Prostate gland (tissue), 2 donors: ENCODE measurements at regions not wholly inside any gene's neighbourhood (a gene's known extent, or its start where the extent isn't known, plus 50 kb on each side); places are given as distances from the start of the nearest gene placed in this dataset.

Experiments used
- DNase-seq: peaks from one replicate; pipeline ENCODE4 v3.0.0-alpha.2; 2019; ENCODE audit warnings: low spot score
- H3K27ac ChIP-seq, 2 donors: fragments of 200-600 bp; sonication (generic); 2 replicates each; pipeline ENCODE4 v1.5.1; 2017 to 2019
- H3K27me3 ChIP-seq: fragments of 200-600 bp; sonication (generic); replicated peaks from 2 replicates; pipeline ENCODE4 v1.5.1; 2019; ENCODE audit not compliant: insufficient read depth
- H3K36me3 ChIP-seq, 2 donors: fragments of 200-600 bp; sonication (generic); 1 replicate in 1 of 2; 2 replicates in 1 of 2; pipeline versions ENCODE4 v1.5.1 to v1.8.1; 2017 to 2019
- H3K4me1 ChIP-seq: fragments of 200-600 bp; sonication (generic); replicated peaks from 2 replicates; pipeline ENCODE4 v1.5.1; 2019
- H3K4me3 ChIP-seq, 2 donors: fragments of 200-600 bp; sonication (generic); 2 replicates each; pipeline ENCODE4 v1.5.1; 2017 to 2019
- H3K9me3 ChIP-seq: fragments of 200-600 bp; sonication (generic); 2 replicates; pipeline ENCODE4 v1.5.1; 2017
- CTCF ChIP-seq, 4 experiments: fragments of 200-600 bp in 2 of 4; fragments of 450-650 bp in 2 of 4; sonication (generic) in 2 of 4; IDR thresholded peaks; 1 replicate in 3 of 4; 2 replicates in 1 of 4; pipeline ENCODE4 v1.5.1; 2016 to 2019; ENCODE audit warnings: antibody characterized with exemption in 4 of 4, mild to moderate bottlenecking in 2 of 4, moderate library complexity in 2 of 4
- POLR2A ChIP-seq: fragments of 450-650 bp; IDR thresholded peaks from one replicate; pipeline ENCODE4 v1.6.1; 2016; ENCODE audit warnings: antibody characterized with exemption, mild to moderate bottlenecking
- POLR2AphosphoS5 ChIP-seq: sonication (generic); formaldehyde crosslinking; IDR thresholded peaks from one replicate; pipeline ENCODE4 v1.6.1; 2017; ENCODE audit warnings: antibody characterized with exemption
- WGBS: methylation state at CpG from one replicate; pipeline ENCODE4 v1.1.5; 2018; 5-methylcytosine and 5-hydroxymethylcytosine counted together
- intact Hi-C: fragments of 100-400 bp; cut with DNase I; formaldehyde crosslinking; loops from one replicate; pipeline ENCODE4 v1.14.2; 2022

GRCh38 chr10:120085096-120085796, 192.7 kb downstream of the SEC23IP start:
- no peak overlapping the region for H3K4me3 ChIP-seq
- H3K4me1 ChIP-seq: no peaks in the 10 kb centered on the region
- DNase-seq: no peak
- 76% methylated on average over 5 of the region's 5 CpGs for WGBS
- no peaks in the 10 kb centered on the region for H3K9me3 ChIP-seq
- no peaks in the 10 kb centered on the region for H3K27me3 ChIP-seq
- H3K36me3 ChIP-seq: no peaks in the 10 kb centered on the region
- TF ChIP-seq CTCF (IDR thresholded peaks at IDR 0.05) (no peak), POLR2A (no peak), POLR2AphosphoS5 (no peak)
- no peak overlapping the region for H3K27ac ChIP-seq
- intact Hi-C loops: no loop called here

GRCh38 chr10:120086066-120086465, 193.5 kb downstream of the SEC23IP start:
- no peak overlapping the region for H3K4me3 ChIP-seq
- H3K27ac ChIP-seq: no peak overlapping the region
- no peaks in the 10 kb centered on the region for H3K4me1 ChIP-seq
- no peaks in the 10 kb centered on the region for H3K27me3 ChIP-seq
- DNase-seq: no peak
- H3K9me3 ChIP-seq: no peaks in the 10 kb centered on the region
- intact Hi-C loops: no loop called here
- no peaks in the 10 kb centered on the region for H3K36me3 ChIP-seq
- no peak for TF ChIP-seq CTCF (IDR thresholded peaks at IDR 0.05)
- no peak for TF ChIP-seq POLR2AphosphoS5
- no peak for TF ChIP-seq POLR2A
- 67% methylated on average over 6 of the region's 6 CpGs for WGBS

GRCh38 chr10:120087109-120087508, 194.6 kb downstream of the SEC23IP start:
- no peak for DNase-seq
- no peaks in the 10 kb centered on the region for H3K36me3 ChIP-seq
- no peaks in the 10 kb centered on the region for H3K4me1 ChIP-seq
- TF ChIP-seq POLR2A (no peak), CTCF (IDR thresholded peaks at IDR 0.05) (no peak), POLR2AphosphoS5 (no peak)
- no peaks in the 10 kb centered on the region for H3K27me3 ChIP-seq
- WGBS: 83% methylated on average over 3 of the region's 3 CpGs
- H3K27ac ChIP-seq: no peak overlapping the region
- H3K4me3 ChIP-seq: no peak overlapping the region
- no peaks in the 10 kb centered on the region for H3K9me3 ChIP-seq
- intact Hi-C loops: no loop called here

GRCh38 chr10:120095875-120096274, 203.3 kb downstream of the SEC23IP start:
- intact Hi-C loops: no loop called here
- no peak overlapping the region for H3K27ac ChIP-seq
- 37% methylated on average over 3 of the region's 3 CpGs for whole genome bisulfite sequencing
- no peak overlapping the region for H3K4me3 ChIP-seq
- TF ChIP-seq CTCF (IDR thresholded peaks at IDR 0.05): no peak
- TF ChIP-seq POLR2AphosphoS5: peak; percentile 38
- H3K36me3 ChIP-seq: no peaks in the 10 kb centered on the region
- no peak for DNase-seq
- H3K9me3 ChIP-seq: no peaks in the 10 kb centered on the region
- H3K4me1 ChIP-seq: no peaks in the 10 kb centered on the region
- no peaks in the 10 kb centered on the region for H3K27me3 ChIP-seq

- no peaks in the 10 kb centered on the region for H3K27me3 ChIP-seq
- no peak overlapping the region for H3K4me3 ChIP-seq
- intact Hi-C loops: no loop called here
- DNase-seq: no peak
- H3K9me3 ChIP-seq: no peaks in the 10 kb centered on the region
- TF ChIP-seq CTCF (IDR thresholded peaks at IDR 0.05): no peak
- no peak for TF ChIP-seq POLR2AphosphoS5
- TF ChIP-seq POLR2A: no peak
- H3K27ac ChIP-seq: no peak overlapping the region
- H3K36me3 ChIP-seq: no peaks in the 10 kb centered on the region
- H3K4me1 ChIP-seq: no peaks in the 10 kb centered on the region
Observed at GRCh38 chr10:120097766-120098165, 205.2 kb downstream of the SEC23IP start.
